ENCODE measurements at regions not wholly inside any gene's neighbourhood (a gene's known extent, or its start where the extent isn't known, plus 50 kb on each side); places are given as distances from the start of the nearest gene placed in this dataset.

DNA sequence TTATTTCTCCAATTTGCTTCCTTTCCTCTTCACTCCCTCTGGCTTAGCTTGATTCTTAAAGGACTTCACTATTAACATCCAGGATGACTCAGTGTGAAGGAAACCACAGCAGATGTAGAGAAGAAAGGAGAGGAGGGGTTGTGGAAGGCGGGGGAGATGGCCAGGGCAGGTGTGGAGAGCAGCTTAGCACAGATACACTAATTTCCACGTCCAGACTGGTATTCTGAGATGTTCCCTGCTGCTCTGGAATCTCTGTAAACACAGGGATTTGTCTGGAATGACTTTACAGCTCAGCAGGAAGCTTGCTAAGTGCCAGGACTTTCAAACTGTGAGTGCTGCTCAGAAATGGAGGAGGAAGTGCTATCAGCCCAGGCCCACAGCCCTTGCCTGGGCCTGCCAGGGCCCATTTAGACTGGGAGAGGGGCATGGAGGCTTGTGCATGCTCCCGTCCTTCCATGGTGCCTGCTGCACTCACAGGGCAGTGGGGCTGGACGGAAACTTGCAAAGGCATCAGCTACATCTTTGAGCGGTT lies 202.5 kb upstream of the DDHD1 start:
- no peak for DNase-seq (ENCODE audit: low read depth)

DNA sequence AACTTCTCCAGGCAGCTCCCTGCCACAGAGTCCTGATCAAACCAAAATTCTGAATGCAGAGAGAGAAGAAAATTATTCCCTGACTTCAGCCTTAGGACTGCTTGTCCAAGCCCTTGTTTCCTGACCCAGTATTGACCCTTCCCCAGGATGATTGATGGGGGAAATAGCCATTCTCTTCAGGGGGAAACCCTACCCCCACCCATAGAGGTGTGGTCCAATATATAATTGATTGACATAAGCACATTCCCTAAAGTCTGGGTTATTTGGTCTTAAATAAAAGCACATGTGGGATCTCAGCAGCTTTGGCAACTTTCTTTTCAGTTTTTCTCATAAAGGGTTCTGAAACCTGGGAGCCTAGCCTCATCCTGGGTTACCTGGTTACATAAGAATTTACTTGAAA lies 201.2 kb upstream of the DDHD1 start:
- no peak for DNase-seq (ENCODE audit: low read depth)

DNA sequence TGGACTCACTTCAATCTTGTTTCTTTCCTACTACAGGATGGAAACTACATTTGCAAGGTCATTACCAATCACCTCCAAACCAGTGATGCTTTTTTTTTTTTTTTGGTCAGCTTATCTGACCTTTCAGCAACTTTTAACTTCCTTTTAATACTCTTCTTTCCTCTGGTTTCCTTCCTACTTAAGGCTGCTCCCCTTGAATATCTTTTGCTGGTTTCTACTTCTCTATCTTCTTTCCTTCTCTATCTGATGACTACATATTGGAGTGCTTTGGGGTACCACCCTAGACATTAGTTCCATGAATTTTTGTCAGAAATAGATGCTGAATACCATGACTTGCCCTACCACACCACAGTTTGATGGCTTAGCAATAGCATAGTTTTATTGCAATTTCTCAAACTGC lies 197.7 kb upstream of the DDHD1 start:
- no peak for DNase-seq (ENCODE audit: low read depth)

DNA sequence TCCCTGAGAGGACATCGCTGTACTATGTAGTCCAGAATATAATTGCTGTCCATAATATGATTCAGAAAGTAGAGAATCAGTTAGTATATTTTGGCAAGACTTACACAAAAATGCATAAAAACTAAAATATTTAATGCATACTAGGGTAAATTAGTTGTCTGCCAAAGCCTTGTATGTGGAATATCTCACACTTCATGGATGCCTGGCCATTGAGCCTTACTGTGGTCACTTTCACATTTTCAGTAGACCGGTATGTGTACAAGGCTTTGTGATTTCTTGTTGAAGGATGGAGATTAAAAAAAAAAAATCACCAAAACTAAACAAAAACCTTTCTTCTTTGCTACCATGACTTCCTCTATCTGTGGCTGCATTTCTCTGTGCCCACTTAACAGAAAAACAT lies 197.3 kb upstream of the DDHD1 start:
- DNase-seq (ENCODE audit: low read depth) = no peak

DNA sequence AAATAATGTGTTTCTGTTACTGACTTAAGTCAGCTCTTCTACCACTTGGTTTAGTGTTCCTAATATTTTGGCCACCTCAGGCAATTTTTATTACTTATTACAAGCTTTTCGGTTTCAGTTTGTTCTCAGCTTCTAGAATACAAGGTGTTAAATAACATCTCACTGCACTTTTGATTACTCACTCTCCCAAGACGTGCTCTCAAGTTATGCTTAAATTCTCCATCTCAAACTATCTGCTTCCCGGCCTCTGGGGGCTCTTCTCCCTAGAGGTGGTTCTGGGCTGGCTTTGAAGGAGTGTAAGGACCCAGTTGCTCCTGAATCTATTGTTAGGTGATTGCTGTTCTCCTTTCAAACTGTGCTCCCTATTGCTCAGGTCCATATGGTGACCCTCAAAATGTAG lies 193.9 kb upstream of the DDHD1 start:
- no peak for DNase-seq (ENCODE audit: low read depth)

DNA sequence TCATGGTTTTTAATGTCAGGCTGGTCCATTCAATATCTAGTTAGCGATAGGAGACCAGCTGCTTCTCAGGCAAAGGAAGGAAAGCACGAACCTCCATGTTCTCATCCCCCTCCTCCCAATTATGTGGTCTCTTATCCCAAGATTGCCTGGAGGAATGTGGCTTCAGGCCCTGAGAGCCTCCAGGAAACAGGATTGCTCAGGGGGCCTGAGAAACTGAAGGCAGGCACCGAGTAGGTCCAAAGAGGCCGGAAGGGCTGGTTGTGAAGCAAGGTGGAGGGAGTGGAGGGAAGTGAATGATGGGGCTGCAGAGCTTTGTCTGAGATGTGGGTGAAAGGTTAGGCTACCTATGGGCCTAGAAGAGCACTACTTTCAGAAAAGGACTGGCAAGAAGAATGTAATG lies 188.2 kb upstream of the DDHD1 start:
- DNase-seq (ENCODE audit: low read depth) = no peak

DNA sequence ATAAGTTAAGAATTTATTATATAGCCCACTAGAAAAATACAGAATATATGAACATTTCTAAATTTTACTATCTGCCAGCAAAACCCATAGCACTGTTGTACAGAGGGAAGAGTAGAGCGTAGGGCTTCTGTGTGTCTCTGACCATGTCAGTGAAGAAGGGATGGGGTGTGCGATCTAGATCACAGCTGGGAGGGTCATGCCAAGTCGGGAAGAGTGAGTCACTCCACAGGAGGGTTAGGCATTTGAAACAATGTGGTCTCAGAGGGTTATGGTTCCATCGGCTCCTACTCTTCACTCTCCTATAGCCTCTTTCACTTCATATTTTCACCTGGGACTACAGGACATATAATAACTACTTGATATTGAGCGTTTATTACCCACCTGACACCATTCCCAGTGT lies 185.1 kb upstream of the DDHD1 start:
- no peak for DNase-seq (ENCODE audit: low read depth)

DNA sequence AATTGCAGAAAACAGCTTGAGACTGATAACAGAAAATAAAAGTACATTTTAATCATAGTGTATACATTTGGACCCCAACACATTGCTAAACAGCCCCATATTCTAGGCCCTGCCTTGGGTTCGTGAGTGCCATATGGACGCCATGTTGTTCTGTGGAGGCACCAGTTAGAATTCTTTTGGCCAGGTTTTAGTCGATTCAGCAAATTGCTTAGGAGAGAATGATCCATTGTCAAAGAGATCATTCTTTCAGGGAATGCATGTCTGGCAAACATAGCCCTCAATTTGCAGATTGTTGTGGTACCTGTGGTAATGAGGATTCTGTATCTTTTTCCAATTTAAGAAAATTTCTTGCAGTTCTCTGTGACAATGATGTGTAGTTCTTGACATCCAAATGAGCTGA lies 183.6 kb upstream of the DDHD1 start:
- no peak for DNase-seq (ENCODE audit: low read depth)

DNA sequence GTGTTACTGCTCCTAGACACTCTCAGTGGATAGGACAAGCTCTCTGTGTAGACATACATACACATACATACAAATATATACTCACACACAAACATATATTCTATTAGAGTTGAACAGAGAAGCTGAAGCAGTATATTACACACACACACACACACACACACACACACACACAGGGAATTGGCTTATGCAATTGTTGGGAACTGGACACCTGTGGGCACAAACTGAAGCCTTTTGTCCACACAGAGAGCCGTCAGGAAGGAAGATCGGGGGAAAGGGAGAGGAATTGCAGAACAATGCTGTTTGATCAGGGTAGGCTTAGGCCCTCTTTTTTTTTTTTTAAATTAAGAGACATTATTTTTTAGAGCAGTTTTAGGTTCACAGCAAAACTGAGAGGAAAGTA lies 180.7 kb upstream of the DDHD1 start:
- DNase-seq (ENCODE audit: low read depth) = no peak

DNA sequence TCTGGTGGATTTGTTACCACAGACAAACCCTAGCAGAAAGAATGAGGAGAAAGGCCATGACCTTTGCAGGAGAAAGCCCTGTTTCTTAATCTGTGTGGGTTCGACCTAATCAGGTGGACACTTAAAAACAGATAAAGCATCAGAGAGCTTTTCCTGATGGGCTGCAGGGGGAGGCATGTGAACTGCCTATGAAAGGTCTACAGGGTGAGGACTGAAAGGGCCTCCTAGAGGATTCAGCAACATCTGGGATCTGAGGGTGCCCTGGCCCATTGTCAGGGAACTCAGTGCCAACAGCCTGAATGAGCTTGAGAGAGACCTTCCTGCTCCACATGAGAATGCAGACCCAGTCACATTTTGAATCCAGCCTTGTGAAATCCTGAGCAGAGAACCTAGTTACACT lies 178.8 kb upstream of the DDHD1 start:
- no peak for DNase-seq (ENCODE audit: low read depth)

DNA sequence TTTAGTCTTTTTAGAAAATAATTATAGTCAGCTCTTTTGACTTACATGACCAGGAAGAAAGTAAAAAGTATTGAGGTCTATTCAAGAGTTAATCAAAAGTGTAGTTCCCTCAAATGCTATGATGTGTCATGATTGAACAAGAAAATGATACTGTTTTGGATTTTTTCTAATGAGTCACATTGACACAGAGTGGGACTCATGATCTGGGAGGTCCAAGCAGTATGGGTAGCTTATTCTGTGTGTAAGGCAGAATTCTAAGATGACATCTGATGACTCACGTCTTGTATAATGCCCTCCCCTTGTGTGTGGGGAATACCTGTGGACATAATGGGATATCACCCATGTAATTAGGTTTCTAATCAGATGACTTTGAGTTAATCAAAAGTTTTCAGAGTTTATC lies 178.1 kb upstream of the DDHD1 start:
- DNase-seq (ENCODE audit: low read depth) = peak; percentile 34

DNA sequence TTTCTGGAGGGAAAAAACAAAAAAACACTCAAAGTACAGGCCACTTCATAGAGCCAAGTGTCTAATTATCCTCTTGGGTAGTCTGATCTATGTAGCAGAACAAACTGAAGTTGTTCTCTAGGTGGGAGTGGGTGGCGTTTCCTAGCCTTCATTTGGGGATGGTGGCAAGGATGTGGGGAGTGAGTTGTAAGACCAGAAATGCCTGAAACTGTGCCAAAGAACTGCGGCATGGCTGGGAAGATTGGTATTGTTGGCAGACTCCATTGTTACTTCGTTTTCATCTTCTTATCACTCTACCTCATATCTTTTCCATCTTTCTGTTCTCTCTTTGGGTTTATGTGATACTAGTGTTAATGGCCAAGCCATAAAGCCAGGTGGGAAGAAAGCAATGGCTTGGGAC lies 177.3 kb upstream of the DDHD1 start:
- DNase-seq (ENCODE audit: low read depth) = no peak

DNA sequence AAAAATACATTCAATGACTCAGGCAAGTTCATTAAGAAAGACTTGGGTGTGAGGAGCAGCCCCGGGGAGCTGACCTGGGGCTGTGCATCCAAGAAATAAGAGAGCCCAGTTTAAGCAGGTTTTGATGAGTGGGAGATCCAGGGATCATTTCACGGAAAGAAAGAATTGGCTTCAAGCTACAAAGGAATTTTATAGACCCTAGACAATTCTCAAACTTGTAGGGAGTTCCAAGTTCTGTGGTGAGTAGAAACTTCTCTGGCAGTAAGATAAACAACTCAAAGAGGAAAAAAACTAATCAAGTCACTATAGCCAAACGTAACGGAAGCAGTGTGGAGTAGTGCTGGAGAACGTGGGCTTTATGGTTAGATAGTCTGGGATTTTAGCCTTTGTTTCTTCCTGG lies 175.7 kb upstream of the DDHD1 start:
- no peak for DNase-seq (ENCODE audit: low read depth)

DNA sequence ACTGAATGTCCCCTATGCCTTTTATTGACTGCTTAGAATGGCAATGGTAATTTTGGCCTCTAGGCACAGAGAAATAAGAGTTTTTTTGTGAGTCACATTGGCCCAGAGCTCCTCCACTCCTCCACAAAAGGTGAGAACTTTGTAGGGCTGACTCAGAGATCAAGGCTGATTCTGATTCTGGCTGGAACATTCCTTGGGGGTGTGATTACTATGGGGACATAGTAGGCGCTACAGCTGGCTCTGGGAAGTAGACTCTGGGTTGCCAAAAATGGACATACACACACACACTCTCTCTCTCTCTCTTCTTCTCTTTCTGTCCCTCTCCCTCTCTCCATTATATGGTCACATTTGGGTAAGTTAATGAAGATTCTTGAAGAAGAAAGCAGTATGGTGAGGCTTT lies 174.6 kb upstream of the DDHD1 start:
- no peak for DNase-seq (ENCODE audit: low read depth)

DNA sequence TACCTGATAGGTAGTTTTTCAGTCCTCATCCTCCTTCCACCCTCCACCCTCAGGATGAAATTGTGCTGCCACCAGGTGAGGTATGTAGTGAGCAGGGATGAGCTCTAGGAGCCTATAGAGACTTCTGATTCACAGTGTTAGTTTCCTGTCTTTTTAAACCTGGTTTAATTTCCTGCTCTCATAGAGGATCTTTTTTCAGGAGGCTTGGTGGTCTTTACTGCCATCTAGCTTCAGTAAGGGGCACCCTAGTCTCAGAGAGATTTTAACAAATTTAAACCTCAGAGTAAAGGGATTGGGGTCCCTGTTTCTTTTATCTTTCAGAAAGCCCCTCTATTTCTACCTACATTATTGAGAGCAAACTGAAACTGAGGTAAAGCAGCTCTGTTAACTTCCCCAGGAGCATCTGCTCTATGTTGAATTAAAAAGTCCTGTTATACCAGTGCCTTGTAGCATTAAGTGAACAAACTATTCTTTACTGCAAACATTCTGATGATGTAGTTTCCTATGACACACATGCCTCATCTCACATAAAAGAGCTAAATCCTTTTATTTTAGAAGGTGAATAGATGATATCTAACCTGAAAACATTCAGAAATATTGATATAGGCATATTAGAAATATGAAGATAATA lies 172.2 kb upstream of the DDHD1 start:
- no peak for DNase-seq (ENCODE audit: low read depth)

DNA sequence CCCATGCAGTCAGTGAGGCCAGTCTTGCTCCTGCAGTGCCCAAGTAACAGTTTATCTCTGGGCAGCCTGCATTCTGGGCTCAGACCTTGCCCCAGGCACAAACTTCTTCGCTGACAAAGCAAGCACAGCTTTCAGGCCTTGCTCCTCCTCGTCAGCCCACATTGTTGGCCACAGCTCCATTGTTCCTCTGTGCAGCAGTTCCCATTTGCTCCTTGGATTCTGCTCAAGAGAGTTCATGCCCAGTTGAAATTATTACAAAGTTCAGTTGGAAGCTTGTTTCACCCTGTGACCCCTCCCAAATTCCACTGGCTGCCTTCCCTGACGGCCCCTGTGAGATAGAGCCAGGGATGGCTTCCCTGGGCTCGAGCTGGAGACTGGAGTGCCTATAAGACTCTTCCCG lies 163.4 kb upstream of the DDHD1 start:
- no peak for DNase-seq (ENCODE audit: low read depth)

DNA sequence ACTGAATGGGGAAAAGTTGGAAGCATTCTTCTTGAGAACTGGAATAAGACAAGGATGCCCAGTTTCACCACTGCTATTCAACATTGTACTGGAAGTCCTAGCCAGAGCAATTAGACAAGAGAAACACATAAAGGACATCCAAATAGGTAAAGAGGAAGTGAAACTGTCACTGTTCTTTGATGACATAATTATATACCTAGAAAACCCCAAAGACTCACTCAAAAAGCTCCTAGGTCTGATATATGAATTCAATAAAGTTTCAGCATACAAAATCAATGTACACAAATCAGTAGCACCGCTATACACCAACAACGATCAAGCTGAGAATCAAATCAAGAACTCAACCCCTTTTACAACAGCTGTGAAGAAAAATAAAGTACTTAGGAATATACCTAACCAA lies 157.3 kb upstream of the DDHD1 start:
- no peak for DNase-seq (ENCODE audit: low read depth)

DNA sequence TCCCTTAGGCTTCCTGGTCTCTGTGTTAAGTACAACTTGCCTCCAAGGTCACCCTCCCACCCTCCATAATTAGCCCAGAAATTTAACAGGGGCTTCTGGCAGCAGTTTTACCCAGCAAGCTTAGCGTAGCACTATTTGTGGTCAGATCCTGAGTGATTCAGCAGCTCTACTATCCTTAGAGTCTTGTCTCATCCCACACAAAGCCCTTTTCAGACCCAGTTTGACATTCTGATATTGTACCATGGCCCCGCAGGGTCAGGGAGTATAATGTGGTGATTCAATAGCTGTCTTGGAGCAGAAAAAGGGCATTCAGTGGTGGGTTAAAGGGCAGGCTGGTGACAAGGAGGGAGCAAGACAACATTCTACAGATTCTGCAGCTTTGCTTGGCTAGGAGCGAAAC lies 153.8 kb upstream of the DDHD1 start:
- DNase-seq (ENCODE audit: low read depth) = no peak

DNA sequence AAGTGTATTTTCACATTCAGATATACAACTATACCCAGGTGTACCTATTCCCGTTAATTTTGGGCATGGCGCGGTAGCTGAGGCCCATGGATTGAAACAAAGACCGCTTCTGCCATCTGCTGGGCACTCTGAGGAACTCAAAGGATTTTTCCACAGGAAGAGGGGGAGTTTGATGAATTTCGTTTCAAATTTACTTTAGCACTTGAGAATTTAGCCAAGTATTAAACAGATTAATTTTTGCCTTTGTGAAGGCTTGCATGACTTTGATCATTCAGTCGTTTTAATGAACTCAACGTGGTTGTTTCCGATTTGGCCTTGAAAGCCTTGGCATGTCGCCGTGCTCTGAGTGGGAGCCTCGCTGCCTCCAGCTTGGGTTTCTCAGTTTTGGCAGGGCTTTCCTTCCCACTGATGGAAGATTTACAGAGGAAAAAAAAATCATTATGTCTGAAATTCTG lies 153.2 kb upstream of the DDHD1 start:
- no peak for DNase-seq (ENCODE audit: low read depth)

DNA sequence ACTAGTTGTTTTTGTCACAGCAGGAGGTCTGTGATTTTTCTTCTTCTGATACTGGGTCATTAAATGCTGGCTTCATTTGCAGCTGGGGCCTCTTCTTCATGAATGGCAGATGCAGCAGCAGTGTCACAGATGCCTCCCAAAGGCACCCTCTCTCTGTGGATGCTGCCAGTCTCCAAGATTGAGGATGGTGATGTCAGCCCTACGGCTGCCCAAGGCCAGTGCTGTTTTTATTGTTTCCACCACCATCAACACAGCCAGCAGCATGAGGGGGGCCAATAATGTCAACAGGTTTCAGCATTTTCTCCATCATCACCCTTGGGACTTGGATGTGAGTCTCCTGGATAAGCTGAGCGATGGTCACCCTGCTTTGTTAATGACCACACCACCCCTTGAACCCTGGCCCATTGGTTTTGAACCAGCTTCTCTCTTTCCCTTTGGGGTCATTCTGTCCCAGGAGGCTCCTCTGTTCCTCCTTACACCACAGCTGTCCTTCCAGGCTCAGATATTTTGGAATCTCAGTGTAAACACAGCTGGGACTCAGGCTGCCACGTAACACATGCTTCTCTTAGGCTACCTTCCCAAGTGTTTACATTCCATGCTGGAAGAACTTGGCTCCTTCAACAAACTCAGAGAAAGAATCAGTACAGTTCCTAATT lies 151.7 kb upstream of the DDHD1 start:
- DNase-seq (ENCODE audit: low read depth) = no peak

DNA sequence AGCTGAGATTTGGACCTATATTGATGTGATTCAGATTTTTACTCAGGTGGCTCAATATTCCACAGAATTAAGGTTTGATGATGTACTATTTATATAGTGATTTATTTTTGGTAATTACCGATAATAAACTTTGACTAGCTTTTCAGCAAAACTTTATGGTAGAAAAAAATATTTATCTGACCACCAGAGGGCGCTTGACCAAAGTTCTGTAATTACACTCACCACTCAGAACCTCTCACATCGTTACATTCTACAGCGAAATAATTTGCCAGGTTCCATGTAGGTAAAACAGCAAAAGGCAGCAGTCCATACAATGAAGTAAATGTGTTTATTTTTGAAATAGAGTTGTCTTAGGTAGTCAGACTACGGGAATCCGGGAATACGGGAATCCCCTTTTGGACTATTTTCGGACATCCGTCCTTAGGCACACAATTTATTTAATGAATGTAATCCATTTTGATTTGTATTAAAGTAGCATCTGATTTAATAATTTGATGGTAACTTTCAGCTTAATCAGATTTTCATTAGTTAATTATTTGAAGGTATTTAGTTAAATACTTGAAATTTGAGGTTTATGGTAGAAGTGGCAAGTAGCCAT lies 143.0 kb upstream of the DDHD1 start:
- no peak for DNase-seq (ENCODE audit: low read depth)

DNA sequence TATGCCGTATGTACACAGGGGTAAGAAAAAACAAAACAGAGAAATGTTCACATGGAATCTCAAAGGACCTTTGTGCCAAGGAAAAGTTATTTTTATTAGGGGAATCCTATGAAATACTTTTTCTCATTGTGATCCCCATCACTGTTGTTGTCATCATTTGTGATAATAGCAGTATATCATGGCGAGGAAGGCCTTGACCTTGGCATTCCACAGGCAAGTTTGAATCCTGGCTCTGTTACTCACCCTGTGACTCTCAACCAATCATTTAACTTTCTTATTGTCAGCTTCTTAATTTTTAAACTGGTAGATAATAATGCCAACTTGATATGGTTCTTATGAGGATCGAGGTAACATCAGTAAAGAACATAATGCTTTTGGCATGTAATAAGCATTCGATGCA lies 142.2 kb upstream of the DDHD1 start:
- DNase-seq (ENCODE audit: low read depth) = no peak

DNA sequence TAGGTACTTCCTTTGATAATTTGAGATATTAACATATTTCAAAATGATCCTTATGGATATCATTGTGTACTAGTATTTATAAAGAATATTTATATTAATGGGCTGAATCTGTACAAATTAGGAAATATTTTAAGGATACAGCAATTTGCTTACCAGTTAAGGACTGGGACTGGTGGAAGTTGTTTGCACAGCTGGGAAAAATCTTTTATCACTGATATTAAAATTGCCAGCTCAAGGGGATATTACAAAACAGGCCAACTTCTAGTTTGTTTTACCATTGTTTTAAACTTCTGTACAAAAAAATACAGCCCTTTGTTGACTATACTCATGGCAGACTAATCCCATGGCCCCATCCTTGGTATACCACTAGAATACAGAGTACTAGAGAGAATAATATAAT lies 133.2 kb upstream of the DDHD1 start:
- DNase-seq (ENCODE audit: low read depth) = no peak

DNA sequence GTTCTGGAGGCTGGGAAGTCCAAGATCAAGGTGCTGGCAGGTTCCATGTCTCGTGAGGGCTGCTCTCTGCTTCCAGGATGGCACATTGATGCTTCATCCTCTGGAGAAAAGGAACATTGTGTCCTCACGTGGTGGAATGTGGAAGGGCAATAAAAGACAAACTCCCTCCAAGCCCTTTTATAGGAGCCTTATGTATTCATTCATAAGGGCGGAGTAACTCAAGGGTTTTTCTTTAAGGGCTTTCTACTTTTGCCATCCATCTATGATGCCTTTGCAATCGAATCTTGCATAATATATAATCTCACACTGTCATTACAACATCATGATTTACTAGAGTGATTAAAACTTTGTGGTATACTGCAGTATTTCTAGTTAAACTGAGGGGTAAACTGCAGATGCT lies 132.7 kb upstream of the DDHD1 start:
- no peak for DNase-seq (ENCODE audit: low read depth)

Measured in GM04503 (cell line).